GM21515 (cell line): ENCODE measurements at regions not wholly inside any gene's neighbourhood (a gene's known extent, or its start where the extent isn't known, plus 50 kb on each side); places are given as distances from the start of the nearest gene placed in this dataset.
"Not testable (repeated sequence)": the region's sequence is repeated elsewhere in the genome, so short reads cannot be mapped to it uniquely, and the experiment has no call there.

Source experiments
- ATAC-seq: cut with Tn5 transposase; IDR thresholded peaks from one replicate; pipeline ENCODE4 v1.9.1; 2021; ENCODE audit not compliant: unreplicated experiment

- ATAC-seq = no peak
Observed at GRCh38 chr3:18562364-18563154, 137.4 kb upstream of the SATB1 start.

- peak; percentile 59 for ATAC-seq
Observed at GRCh38 chr3:18559331-18559842, 134.2 kb upstream of the SATB1 start.

DNA sequence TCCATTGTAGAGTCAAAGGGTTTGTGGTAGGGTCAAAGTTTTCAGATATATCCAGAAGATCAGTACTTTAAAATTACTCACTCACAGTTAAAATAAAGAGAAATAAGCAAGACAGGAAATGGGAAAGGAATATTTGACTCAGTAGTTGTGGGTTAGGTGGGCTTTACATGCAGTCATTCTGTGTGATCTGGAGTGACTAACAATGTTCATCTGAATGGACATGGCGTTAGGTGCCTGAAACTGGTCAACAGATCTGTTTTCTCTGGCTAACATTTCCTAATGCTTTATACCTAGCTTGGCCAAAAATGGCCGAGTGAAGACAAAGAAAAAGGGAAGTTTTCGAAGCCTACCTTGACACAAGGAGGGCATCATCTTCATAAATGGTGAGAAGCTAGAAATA lies 133.4 kb upstream of the SATB1 start:
- no peak for ATAC-seq

- no peak for ATAC-seq
Observed at GRCh38 chr3:18557216-18557615, 132.1 kb upstream of the SATB1 start.

DNA sequence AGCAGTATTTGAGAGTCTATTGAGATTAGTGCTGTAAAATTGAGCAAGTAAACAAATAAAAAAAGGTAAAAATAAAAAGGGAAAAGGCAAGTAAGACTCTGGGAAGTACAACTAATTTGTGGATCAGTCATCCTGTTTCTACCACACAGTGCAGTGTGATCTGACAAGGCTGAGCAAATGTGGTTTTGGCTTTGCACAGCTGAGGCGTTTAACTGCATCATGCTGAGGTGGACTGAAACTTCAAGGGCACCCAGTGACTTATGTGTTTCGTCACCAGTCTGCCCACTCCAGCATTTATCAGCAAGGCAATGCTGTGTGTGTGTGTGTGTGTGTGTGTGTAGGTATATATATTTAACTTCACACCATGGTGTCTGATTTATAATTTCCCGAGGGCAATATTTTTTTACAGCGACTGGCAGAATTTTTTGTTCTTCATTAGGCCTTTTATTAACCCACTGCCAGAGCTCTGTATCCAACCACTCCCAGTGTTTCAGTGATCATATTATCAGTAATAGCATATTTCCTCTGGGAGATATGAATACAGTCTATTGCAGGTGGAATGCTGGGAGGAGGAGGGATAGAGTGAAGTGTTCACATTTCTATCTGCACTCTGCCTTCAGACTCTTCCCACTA lies 131.5 kb upstream of the SATB1 start:
- peak; percentile 74 for ATAC-seq

DNA sequence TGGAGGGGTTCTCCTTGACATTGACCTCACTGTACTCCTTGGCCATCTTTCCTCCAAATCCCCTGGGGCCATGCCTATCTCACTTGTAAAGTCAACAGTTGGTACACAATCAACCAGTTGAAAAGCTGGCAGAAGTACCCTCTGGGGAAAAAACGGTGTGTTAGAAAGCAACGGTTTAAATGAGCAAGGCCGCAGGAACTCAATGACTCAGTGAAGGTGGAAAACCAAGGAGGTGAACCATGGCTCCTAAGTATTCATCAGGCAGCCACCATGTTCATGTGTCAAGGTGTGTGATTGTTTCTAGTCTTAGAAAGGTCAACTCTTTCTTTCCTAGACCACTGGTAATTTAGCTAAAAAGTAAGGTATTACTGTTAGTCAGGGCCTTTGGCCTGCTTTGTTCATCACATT lies 130.9 kb upstream of the SATB1 start:
- ATAC-seq = no peak

GRCh38 chr3:18552579-18553105 lies 127.5 kb upstream of the SATB1 start:
- not testable (repeated sequence) for ATAC-seq

DNA sequence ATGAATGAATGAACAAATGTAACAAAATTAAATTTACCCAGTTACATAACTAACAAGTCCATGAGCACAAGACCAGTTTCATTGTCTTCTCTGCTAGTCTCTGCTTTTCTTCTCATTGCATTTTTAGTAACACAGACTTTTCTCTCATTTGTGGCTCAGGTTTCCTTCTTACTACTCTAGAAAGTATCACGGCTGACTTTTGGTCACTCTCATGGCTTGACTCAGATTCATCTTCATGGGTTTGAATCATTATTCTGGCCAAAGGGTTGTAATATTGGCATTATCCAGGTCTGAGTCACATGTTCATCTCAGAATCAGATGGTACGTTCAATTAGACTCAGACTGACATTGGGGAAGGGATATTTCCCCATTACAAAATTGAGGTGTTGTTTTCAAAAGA lies 121.5 kb upstream of the SATB1 start:
- ATAC-seq = no peak

GRCh38 chr3:18544146-18544545 lies 119.0 kb upstream of the SATB1 start:
- ATAC-seq = no peak

GRCh38 chr3:18538463-18539230 lies 113.5 kb upstream of the SATB1 start:
- no peak for ATAC-seq

DNA sequence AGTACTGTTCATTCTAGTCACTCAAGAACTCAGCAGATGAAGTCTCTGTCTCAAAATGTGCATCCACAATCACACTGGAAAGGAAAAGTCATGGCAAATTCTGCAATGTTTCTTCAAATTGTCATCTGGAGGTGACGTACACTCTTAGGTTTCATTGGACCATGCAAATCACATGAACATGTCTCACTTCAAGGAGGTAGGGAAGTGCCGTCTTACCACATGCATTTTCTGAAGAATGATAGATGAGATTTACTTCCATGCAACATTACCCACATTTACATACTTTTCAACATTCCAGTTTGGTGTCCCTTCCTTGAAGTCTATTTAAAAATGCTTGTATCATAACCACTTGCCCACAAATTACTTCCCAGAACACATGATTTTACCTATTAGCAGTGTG lies 107.9 kb upstream of the SATB1 start:
- ATAC-seq = no peak

GRCh38 chr3:18531662-18532061 lies 106.5 kb upstream of the SATB1 start:
- peak; percentile 71 for ATAC-seq

GRCh38 chr3:18529631-18530030 lies 104.5 kb upstream of the SATB1 start:
- ATAC-seq = no peak

DNA sequence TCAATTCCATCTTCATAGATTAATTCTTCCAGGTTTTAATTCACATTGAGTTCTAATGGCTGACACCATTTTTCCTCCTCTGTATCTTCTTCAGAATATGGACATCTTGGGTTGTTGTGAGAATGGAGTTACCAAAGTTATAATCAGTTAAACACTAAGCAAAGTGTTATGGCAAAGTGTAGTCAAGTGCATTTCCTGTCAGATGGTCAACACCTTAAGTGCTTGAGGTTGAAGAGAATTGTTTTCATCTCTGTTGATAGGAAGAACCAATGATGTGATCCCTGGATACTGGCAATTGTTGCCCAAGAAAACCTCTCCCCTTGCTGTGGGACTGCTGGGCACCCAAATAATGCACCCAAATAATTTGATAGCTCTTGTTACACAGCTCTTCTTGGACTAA lies 102.6 kb upstream of the SATB1 start:
- ATAC-seq = no peak

- ATAC-seq = no peak
Observed at GRCh38 chr3:18526667-18527066, 101.5 kb upstream of the SATB1 start.

DNA sequence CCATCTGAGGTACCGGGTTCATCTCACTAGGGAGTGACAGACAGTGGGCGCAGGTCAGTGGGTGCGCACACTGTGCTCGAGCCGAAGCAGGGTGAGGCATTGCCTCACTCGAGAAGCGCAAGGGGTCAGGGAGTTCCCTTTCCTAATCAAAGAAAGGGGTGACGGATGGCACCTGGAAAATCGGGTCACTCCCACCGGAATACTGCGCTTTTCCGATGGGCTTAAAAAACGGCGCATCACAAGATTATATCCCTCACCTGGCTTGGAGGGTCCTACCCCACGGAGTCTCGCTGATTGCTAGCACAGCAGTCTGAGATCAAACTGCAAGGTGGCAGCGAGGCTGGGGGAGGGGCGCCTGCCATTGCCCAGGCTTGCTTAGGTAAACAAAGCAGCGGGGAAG lies 91.0 kb upstream of the SATB1 start:
- ATAC-seq = not testable (repeated sequence)

- ATAC-seq = no peak
Observed at GRCh38 chr3:18513091-18513490, 88.0 kb upstream of the SATB1 start.

DNA sequence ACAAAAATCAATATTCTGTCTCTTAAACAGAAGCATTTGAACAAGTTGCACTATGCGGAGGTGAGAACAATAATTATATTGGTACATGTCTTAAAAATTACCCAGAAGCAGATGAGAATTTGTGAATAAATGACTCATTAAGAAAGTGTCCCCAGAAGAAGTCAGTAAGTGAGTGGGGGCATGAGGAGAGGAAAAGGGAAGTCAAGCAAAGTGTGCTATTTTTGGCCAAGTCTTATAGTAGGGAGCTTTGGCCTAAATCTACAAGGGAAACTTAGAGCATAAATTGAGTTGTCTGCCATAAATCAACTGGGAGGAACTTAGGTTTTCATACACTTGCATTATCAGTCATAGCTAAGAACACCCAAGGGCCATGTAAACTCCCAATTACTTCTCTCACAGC lies 86.9 kb upstream of the SATB1 start:
- no peak for ATAC-seq

- ATAC-seq = no peak
Observed at GRCh38 chr3:18510947-18511346, 85.8 kb upstream of the SATB1 start.

GRCh38 chr3:18507333-18507732 lies 82.2 kb upstream of the SATB1 start:
- ATAC-seq = no peak

GRCh38 chr3:18505056-18505455 lies 79.9 kb upstream of the SATB1 start:
- ATAC-seq = no peak
